Keratinocyte (primary cell): ENCODE measurements at regions not wholly inside any gene's neighbourhood (a gene's known extent, or its start where the extent isn't known, plus 50 kb on each side); places are given as distances from the start of the nearest gene placed in this dataset.

ENCODE experiments used
- CTCF ChIP-seq, 3 experiments: IDR thresholded peaks in 1 of 3; conservative IDR thresholded peaks in 1 of 3; optimal IDR thresholded peaks in 1 of 3; 2 replicates in 2 of 3; 3 replicates in 1 of 3; pipeline versions ENCODE3 to v1.5.1; 2011; ENCODE audit warnings: low read length in 3 of 3, mild to moderate bottlenecking in 3 of 3, moderate library complexity in 2 of 3, control low read depth in 1 of 3, inconsistent platforms in 1 of 3; ENCODE audit not compliant: insufficient read depth in 2 of 3; ENCODE audit errors: extremely low read depth in 1 of 3
- EZH2 ChIP-seq: IDR thresholded peaks from one replicate; pipeline ENCODE4 v1.6.1; 2012; ENCODE audit warnings: inconsistent platforms, mild to moderate bottlenecking, low read length, moderate library complexity

- TF ChIP-seq EZH2 (no peak), CTCF (optimal IDR thresholded peaks at IDR 0.05 in 1 of 3, IDR thresholded peaks at IDR 0.05 in 1 of 3, conservative IDR thresholded peaks at IDR 0.05 in 1 of 3; ENCODE audit: extremely low read depth in 1 of 3, insufficient read depth in 2 of 3, low read length in 3 of 3) (no peak)
Measured at GRCh38 chr15:81829918-81830317, 215.9 kb downstream of the MEX3B start.
